Adrenal gland (tissue), 5 donors: ENCODE measurements at regions not wholly inside any gene's neighbourhood (a gene's known extent, or its start where the extent isn't known, plus 50 kb on each side); places are given as distances from the start of the nearest gene placed in this dataset.

Source experiments
- CTCF ChIP-seq, 6 experiments: fragments of 450-650 bp in 4 of 6; fragments of 200-600 bp in 2 of 6; sonication (generic) in 1 of 6; IDR thresholded peaks; 1 replicate in 5 of 6; 2 replicates in 1 of 6; pipeline versions ENCODE4 v1.5.1 to v1.8.0; 2016 to 2021; ENCODE audit warnings: antibody characterized with exemption in 6 of 6, mild to moderate bottlenecking in 2 of 6, moderate library complexity in 1 of 6
- POLR2A ChIP-seq, 2 donors: fragments of 450-650 bp; IDR thresholded peaks; one replicate each; pipeline ENCODE4 v1.6.1; 2017; ENCODE audit warnings: antibody characterized with exemption in 2 of 2, mild to moderate bottlenecking in 2 of 2, moderate library complexity in 1 of 2
- donor health status: DM: no; HTN: no; CAD: no.

DNA sequence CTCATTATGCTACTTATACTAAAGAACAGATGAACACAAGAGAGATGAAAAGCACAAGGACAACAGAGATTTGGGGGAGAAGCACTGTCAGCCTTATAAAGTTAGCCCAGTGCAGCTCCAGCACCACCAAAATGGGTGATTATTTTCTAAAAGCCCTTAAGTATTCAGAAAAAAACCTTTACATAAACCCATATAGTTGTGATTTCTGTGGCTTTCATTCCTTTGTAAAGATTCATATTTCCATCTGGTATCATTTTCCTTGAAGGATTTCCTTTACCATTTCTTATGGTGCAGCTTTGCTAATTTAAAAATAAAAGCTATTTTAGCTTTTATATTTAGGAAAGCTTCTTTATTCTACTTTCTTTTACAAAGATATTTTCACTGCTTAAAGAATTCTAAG, 311.0 kb downstream of the TMEM167A start:
- TF ChIP-seq POLR2A (IDR thresholded peaks at IDR 0.05) = no peak
- TF ChIP-seq CTCF (IDR thresholded peaks at IDR 0.05) = no peak
